22Rv1 (cell line): ENCODE measurements at regions not wholly inside any gene's neighbourhood (a gene's known extent, or its start where the extent isn't known, plus 50 kb on each side); places are given as distances from the start of the nearest gene placed in this dataset.

Experiments
- ZFX ChIP-seq: fragments of 450-650 bp; IDR thresholded peaks from 2 replicates; pipeline ENCODE4 v1.6.1; 2017; ENCODE audit warnings: antibody characterized with exemption, borderline replicate concordance
- TF ChIP-seq, protein P1 (sequence below): fragments of 450-650 bp; IDR thresholded peaks from 2 replicates; pipeline ENCODE4 v1.5.1; 2017; ENCODE audit warnings: mild to moderate bottlenecking

DNA sequence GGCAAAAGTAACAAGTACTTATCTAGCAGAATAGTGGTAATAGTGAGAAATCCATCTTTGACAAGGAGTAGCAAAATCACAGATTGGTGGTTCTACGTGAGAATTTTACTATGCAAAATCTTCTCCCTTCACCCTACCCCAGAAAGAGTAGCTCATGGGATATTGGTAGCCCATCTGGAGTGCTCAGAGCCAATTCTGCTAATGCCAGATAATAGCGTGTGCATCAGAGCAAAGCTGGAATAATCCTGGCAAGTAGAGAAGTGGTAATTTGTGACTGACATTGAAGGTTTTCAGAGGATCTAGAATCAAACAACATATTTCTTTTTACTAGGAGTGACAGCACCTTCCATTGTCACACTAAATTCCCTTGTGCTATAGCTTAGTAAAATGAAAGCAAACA lies 192.9 kb downstream of the ZBBX start:
- TF ChIP-seq, protein P1, sequence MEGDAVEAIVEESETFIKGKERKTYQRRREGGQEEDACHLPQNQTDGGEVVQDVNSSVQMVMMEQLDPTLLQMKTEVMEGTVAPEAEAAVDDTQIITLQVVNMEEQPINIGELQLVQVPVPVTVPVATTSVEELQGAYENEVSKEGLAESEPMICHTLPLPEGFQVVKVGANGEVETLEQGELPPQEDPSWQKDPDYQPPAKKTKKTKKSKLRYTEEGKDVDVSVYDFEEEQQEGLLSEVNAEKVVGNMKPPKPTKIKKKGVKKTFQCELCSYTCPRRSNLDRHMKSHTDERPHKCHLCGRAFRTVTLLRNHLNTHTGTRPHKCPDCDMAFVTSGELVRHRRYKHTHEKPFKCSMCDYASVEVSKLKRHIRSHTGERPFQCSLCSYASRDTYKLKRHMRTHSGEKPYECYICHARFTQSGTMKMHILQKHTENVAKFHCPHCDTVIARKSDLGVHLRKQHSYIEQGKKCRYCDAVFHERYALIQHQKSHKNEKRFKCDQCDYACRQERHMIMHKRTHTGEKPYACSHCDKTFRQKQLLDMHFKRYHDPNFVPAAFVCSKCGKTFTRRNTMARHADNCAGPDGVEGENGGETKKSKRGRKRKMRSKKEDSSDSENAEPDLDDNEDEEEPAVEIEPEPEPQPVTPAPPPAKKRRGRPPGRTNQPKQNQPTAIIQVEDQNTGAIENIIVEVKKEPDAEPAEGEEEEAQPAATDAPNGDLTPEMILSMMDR: no peak
- no peak for TF ChIP-seq ZFX
